CD4-positive, alpha-beta T cell treated with Interleukin-12 subunit alpha and Interleukin-12 subunit beta, for 1 hour (primary cell): ENCODE measurements at regions not wholly inside any gene's neighbourhood (a gene's known extent, or its start where the extent isn't known, plus 50 kb on each side); places are given as distances from the start of the nearest gene placed in this dataset.

Experiments
- DNase-seq: peaks from one replicate; pipeline ENCODE4 v3.0.0-alpha.2; 2020

GRCh38 chr4:179509489-179509888 lies 2067.3 kb upstream of the AGA start:
- no peak for DNase-seq

GRCh38 chr4:179521952-179522351 lies 2079.7 kb upstream of the AGA start:
- DNase-seq: no peak

GRCh38 chr4:179530958-179531357 lies 2088.7 kb upstream of the AGA start:
- no peak for DNase-seq

GRCh38 chr4:179536694-179537093 lies 2094.5 kb upstream of the AGA start:
- DNase-seq: no peak

- no peak for DNase-seq
These were observed 2097.4 kb upstream of the AGA start for GRCh38 chr4:179539641-179540040.

GRCh38 chr4:179543771-179544170 lies 2101.5 kb upstream of the AGA start:
- DNase-seq: no peak

- no peak for DNase-seq
These were observed 2102.3 kb upstream of the AGA start for GRCh38 chr4:179544496-179544895.

GRCh38 chr4:179552131-179552530 lies 2109.9 kb upstream of the AGA start:
- no peak for DNase-seq

- no peak for DNase-seq
These were observed 2121.5 kb upstream of the AGA start for GRCh38 chr4:179563741-179564140.

- no peak for DNase-seq
These were observed 2127.3 kb upstream of the AGA start for GRCh38 chr4:179569549-179569948.

- DNase-seq: no peak
These were observed 2140.1 kb upstream of the AGA start for GRCh38 chr4:179582164-179582905.

- DNase-seq: no peak
These were observed 2141.0 kb upstream of the AGA start for GRCh38 chr4:179583221-179583620.

- no peak for DNase-seq
These were observed 2141.9 kb upstream of the AGA start for GRCh38 chr4:179584101-179584500.

GRCh38 chr4:179585761-179586160 lies 2143.5 kb upstream of the AGA start:
- DNase-seq: no peak

GRCh38 chr4:179586460-179586859 lies 2144.2 kb upstream of the AGA start:
- DNase-seq: no peak

- no peak for DNase-seq
These were observed 2153.6 kb upstream of the AGA start for GRCh38 chr4:179595671-179596410.

- no peak for DNase-seq
These were observed 2154.4 kb upstream of the AGA start for GRCh38 chr4:179596621-179597020.

- DNase-seq: no peak
These were observed 2155.1 kb upstream of the AGA start for GRCh38 chr4:179597301-179597700.

GRCh38 chr4:179601671-179602070 lies 2159.4 kb upstream of the AGA start:
- no peak for DNase-seq

- no peak for DNase-seq
These were observed 2163.0 kb upstream of the AGA start for GRCh38 chr4:179605196-179605595.

- no peak for DNase-seq
These were observed 2164.8 kb upstream of the AGA start for GRCh38 chr4:179607003-179607402.

- DNase-seq: no peak
These were observed 2173.5 kb upstream of the AGA start for GRCh38 chr4:179615704-179616103.

GRCh38 chr4:179618966-179619365 lies 2176.7 kb upstream of the AGA start:
- no peak for DNase-seq

GRCh38 chr4:179624768-179625181 lies 2182.5 kb upstream of the AGA start:
- DNase-seq: no peak

- no peak for DNase-seq
These were observed 2183.2 kb upstream of the AGA start for GRCh38 chr4:179625406-179625805.
